Activated T-cell treated with anti-CD3 and anti-CD28 coated beads, Interleukin-2, amount 50 U/mL, for 4 hours (primary cell): ENCODE measurements at regions not wholly inside any gene's neighbourhood (a gene's known extent, or its start where the extent isn't known, plus 50 kb on each side); places are given as distances from the start of the nearest gene placed in this dataset.
"Not testable (repeated sequence)": the region's sequence is repeated elsewhere in the genome, so short reads cannot be mapped to it uniquely, and the experiment has no call there.

Experiments
- ATAC-seq, 2 donors: fragments of 200-7000 bp; cut with Tn5 transposase; one replicate each; pipeline ENCODE4 v1.10.0; 2021
- DNase-seq: peaks from one replicate; pipeline ENCODE4 v3.0.0-alpha.2; 2020
- H3K27me3 Mint-ChIP-seq: one replicate; pipeline ENCODE4 v1.8.0; 2021; ENCODE audit warnings: low read depth, mixed read lengths
- H3K36me3 Mint-ChIP-seq: one replicate; pipeline ENCODE4 v1.8.0; 2022; ENCODE audit warnings: mixed read lengths; ENCODE audit not compliant: insufficient read depth
- H3K4me1 Mint-ChIP-seq: one replicate; pipeline ENCODE4 v1.8.0; 2021; ENCODE audit warnings: low read depth, mixed read lengths
- H3K4me3 Mint-ChIP-seq: one replicate; pipeline ENCODE4 v1.8.0; 2021; ENCODE audit warnings: mild to moderate bottlenecking, moderate library complexity, mixed read lengths
- H3K9me3 Mint-ChIP-seq: one replicate; pipeline ENCODE4 v1.8.0; 2021; ENCODE audit warnings: mixed read lengths

DNA sequence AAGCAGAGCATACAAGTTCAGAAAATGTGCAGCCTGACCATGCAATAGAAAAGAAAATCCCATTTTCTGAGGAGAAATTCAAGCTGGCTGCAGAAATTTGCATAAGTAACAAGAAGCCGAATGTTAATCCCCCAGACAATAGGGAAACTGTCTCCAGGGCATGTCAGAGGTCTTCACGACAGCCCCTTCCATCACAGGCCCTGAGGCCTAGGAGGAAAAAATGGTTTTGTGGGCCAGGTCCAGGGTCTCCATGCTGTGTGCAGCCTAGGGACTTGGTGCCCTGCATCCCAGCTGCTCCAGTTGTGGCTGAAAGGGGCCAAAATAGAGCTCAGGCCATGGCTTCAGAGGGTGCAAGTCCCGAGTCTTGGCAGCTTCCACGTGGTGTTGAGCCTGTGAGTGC, 225.8 kb upstream of the MSX2 start:
- H3K4me3 Mint-ChIP-seq, ATAC-seq, H3K4me1 Mint-ChIP-seq, DNase-seq, H3K36me3 Mint-ChIP-seq, H3K27me3 Mint-ChIP-seq: not testable (repeated sequence)
- peaks cover 17% of the 10 kb centered on the region for H3K9me3 Mint-ChIP-seq

DNA sequence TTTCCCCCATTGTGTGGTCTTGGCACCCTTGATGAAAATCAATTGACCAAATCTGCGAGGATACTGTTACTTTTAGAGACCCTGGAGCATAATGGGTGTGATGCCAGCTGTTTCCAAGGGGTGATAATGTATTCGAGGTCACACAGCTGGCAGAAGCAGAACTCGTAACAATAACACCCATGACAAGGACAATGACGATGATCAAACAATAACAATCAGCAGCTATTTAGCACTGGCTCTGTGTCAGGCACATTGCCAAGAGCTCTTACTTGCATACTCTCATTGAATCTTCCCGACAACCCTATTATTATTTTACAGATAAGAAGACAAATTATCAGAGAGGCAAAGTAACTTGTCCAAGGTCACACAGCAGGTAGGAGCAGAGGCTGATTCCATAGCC, 223.7 kb upstream of the MSX2 start:
- no peak for ATAC-seq
- Mint-ChIP-seq H3K4me3 (no peak overlapping the region), H3K9me3 (peaks cover 27% of the 10 kb centered on the region), H3K4me1 (no peaks in the 10 kb centered on the region), H3K36me3 (no peaks in the 10 kb centered on the region), H3K27me3 (no peaks in the 10 kb centered on the region)
- DNase-seq = no peak

DNA sequence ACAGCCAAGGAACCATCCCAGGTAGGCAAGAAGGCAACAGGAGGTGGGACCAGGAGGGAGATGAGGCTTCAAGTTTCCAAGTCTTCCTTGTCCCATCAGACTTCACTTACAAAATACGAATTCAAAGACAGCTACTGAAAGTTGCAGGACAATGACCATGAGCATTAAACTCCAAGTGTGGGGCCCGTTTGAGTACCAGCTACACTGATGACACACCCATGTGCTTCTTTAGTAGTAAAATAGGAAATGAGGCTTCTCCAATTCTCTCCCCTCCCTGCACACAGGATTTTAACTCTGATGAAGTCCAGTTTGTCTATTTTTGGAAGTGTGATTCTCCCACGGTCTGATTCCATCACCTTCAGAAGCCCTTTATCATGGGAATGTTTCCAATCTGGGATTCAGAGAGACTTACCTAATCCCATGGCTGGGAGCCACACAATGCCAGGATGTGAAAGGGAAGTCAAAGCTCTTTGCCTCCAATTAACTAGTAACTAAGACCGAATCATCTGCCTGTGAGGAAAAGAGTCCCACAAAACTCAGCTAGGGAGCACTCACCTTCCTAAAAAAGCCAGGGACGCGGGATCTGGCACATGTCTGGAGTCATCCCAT, 222.8 kb upstream of the MSX2 start:
- no peaks in the 10 kb centered on the region for H3K4me1 Mint-ChIP-seq
- no peak for ATAC-seq
- H3K36me3 Mint-ChIP-seq = no peaks in the 10 kb centered on the region
- H3K4me3 Mint-ChIP-seq = no peak overlapping the region
- no peak for DNase-seq
- H3K9me3 Mint-ChIP-seq = peaks cover 27% of the 10 kb centered on the region
- H3K27me3 Mint-ChIP-seq = no peaks in the 10 kb centered on the region

DNA sequence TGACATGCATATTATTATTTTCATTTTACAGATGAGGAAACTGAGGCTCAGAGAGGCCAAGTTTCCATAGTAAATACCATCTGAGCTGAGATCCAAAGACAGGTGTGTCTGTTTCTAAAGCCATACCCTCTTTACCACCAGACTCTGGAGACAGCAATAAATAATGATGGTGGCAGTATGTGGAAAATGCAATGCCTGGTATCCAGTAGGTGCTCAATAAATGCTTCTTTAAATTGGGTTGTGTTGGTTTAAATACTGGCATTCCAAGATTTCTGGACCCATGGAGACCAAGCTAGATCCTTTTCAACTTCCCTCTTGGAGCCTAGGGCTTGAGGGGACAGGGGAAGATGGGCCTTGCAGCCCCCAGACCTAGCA, 221.3 kb upstream of the MSX2 start:
- H3K4me1 Mint-ChIP-seq = no peaks in the 10 kb centered on the region
- H3K27me3 Mint-ChIP-seq = no peaks in the 10 kb centered on the region
- DNase-seq = no peak
- H3K4me3 Mint-ChIP-seq = no peak overlapping the region
- H3K9me3 Mint-ChIP-seq = peaks cover 23% of the 10 kb centered on the region
- no peaks in the 10 kb centered on the region for H3K36me3 Mint-ChIP-seq
- ATAC-seq = no peak

DNA sequence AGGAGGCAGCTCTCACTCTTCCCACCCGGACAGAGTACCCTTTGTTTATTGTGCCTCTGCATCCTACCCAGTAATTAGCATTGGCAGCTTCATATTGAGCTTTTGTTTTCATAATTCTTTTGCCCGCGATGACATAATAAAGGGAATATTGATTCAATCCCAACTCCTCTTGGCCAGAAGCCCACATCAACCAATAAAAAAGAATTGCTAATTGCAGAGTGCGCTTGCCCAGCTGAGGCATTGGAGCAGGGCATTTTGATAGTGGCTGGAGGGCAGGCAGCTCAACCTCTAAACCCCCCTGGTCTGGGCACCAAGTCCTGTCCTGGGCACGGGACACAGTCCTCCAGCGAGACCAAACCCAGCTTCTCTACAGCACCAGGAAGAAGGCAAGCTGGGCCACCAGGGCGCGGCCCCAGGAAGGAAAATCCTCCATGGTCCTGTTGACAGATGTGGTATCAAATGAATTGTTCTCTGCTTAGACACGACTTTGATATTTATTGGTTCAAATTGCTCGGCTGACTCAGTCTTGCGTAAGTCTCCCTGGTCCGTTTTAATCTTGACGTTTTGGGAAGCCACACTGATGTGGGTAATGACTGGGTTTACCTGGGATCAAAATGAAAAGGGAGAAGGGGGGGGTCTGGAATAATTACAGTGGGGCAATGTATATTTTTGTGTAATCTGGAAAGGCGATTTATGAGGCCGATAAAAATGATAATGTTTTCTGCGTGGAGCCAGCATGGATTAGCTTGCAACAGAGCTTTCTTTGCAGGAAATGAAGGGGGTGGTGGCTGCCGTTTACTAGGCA, 220.7 kb upstream of the MSX2 start:
- H3K36me3 Mint-ChIP-seq = no peaks in the 10 kb centered on the region
- no peak overlapping the region for H3K4me3 Mint-ChIP-seq
- DNase-seq (no peak), ATAC-seq (no peak)
- H3K27me3 Mint-ChIP-seq = no peaks in the 10 kb centered on the region
- H3K9me3 Mint-ChIP-seq = peaks cover 20% of the 10 kb centered on the region
- no peaks in the 10 kb centered on the region for H3K4me1 Mint-ChIP-seq

DNA sequence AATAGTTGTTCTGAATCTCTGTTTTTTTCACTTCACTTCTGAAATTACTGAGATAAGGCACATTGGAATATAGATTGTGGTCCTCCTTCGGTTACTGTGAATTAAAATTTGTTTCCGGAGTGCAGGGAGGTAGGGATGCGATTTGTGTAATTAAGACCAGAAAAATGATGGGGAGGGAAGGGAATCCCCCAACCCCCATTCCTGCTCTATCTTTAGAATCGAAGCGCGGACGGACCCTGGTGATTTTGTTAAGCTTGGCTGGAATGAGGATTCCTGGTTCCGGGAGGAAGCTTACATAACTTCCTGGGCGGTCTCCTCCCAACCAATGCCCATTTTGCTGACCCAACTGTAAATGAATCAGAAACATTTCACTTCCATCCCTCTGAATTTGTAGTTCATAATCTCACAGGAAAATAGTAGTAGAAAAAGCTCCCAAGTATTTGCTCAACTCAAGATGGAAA, 220.1 kb upstream of the MSX2 start:
- DNase-seq (no peak), ATAC-seq (no peak)
- Mint-ChIP-seq H3K9me3 (peaks cover 20% of the 10 kb centered on the region), H3K4me1 (no peaks in the 10 kb centered on the region), H3K4me3 (no peak overlapping the region), H3K27me3 (no peaks in the 10 kb centered on the region), H3K36me3 (no peaks in the 10 kb centered on the region)

DNA sequence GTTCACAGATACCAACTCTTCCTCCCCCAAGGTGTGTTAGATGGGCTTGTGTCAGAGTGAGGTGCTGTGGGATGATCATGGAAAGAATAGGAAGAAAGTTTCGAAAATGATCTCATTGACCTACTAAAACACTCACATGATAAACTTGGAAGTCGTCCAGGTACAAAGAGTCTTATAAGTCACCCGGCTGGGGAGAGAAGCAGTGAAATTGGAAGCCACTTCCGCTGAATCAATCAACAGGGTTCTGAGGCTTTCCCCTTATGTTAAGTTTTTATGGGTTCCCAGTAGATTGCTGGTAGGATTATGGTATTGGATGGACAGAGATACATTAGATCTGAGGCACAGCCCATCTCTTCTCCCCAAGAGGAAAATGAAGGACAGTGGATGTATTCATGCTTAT, 218.8 kb upstream of the MSX2 start:
- Mint-ChIP-seq H3K9me3 (peaks cover 13% of the 10 kb centered on the region), H3K4me3 (no peak overlapping the region), H3K27me3 (no peaks in the 10 kb centered on the region), H3K36me3 (no peaks in the 10 kb centered on the region), H3K4me1 (no peaks in the 10 kb centered on the region)
- no peak for ATAC-seq
- DNase-seq = no peak

DNA sequence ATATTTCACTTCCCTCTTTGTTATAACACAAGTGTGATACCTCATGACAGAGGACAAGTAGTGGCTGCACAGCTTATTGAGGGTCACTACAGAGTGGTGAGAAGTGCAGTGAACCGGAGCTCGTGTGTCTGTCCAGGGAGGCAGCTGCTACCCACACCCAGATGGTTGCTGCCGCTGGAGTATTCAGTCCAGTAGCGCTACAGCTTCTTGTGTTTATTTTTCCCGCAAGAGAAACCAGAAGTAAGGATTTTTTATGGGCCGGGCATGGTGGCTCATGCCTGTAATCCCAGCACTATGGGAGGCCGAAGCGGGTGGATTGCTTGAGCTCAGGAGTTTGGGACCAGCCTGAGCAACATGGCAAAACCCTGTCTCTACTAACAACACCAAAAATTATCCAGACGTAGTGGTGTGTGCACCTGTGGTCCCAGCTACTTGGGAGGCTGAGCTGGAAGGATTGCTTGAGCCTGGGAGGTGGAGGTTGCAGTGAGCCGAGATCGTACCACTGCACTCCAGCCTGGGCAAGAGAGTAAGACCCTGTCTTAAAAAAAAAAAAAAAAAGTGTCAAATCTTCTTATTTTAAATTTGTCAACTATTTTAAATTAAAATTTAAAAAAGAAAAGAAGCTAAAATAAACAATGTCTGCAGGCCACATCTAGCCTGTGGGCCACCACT, 213.5 kb upstream of the MSX2 start:
- not testable (repeated sequence) for ATAC-seq, H3K9me3 Mint-ChIP-seq, H3K4me3 Mint-ChIP-seq, H3K36me3 Mint-ChIP-seq, H3K27me3 Mint-ChIP-seq, DNase-seq, H3K4me1 Mint-ChIP-seq

DNA sequence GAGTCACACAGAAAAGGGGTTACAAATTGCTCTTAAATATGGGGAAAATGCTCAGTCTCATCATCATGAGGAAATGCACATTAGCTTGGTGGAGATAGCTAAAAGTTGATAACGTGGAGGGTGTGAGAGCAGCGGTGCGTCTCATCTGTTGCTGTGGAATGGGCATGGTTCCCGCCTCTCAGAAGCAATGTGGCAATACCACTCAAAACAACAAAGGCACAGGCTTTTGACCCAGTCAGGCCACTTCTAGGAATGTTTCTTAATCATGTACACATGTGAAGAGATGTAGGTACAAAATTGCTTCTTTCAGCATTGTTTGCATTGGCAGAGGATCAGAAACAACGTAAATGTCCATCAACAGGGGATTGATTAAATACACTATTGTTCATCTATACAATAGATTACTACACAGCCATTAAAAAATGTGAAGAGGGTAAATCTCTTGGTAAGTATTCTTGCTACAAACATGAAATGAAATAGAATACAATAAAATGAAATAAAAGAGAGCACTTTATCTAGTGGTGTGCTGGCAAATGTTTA, 212.6 kb upstream of the MSX2 start:
- no peak for ATAC-seq
- no peaks in the 10 kb centered on the region for H3K36me3 Mint-ChIP-seq
- DNase-seq = no peak
- no peaks in the 10 kb centered on the region for H3K4me1 Mint-ChIP-seq
- no peaks in the 10 kb centered on the region for H3K27me3 Mint-ChIP-seq
- peaks cover 2% of the 10 kb centered on the region for H3K9me3 Mint-ChIP-seq
- no peak overlapping the region for H3K4me3 Mint-ChIP-seq

DNA sequence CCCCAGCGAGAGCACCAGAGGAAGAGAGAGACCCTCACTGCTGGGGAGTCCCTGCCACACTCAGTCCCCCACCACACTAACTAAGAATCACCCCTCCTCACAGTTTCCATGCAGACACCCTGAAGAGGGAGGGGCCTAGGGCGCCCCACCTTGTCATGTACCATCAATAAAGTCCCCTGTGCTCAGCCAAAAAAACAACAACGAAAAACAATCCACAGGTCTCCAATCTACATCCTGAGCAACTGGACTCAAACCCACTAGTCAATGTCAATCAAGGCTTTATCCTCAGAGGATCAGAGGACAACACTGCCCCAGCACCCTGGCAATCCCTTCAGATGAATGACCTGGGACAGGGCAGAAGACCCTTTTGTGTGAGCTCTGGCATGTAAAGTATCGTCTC, 210.1 kb upstream of the MSX2 start:
- no peaks in the 10 kb centered on the region for H3K4me1 Mint-ChIP-seq
- H3K27me3 Mint-ChIP-seq = no peaks in the 10 kb centered on the region
- no peak for DNase-seq
- ATAC-seq = no peak
- H3K36me3 Mint-ChIP-seq = no peaks in the 10 kb centered on the region
- H3K9me3 Mint-ChIP-seq = peaks cover 3% of the 10 kb centered on the region
- no peak overlapping the region for H3K4me3 Mint-ChIP-seq

DNA sequence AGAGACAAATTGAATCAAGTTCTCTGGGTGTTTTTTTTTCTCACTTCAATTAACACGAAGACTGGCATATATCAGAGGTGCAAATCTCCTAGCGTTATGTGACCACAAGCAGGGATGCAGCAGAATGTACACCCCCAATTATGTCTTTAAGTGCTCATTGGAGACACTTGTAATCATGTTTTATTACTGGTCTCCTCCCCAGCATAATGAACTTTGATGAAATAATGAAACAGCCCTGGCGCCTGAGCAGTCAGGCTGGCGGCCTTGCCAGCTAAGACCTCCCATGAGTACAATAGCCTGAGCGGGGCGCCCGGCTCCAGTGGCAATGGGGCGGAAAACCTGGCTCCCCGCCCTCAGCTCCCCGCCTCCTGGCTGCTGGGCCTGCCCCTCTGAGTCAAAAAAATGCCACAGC, 209.4 kb upstream of the MSX2 start:
- no peak for ATAC-seq

DNA sequence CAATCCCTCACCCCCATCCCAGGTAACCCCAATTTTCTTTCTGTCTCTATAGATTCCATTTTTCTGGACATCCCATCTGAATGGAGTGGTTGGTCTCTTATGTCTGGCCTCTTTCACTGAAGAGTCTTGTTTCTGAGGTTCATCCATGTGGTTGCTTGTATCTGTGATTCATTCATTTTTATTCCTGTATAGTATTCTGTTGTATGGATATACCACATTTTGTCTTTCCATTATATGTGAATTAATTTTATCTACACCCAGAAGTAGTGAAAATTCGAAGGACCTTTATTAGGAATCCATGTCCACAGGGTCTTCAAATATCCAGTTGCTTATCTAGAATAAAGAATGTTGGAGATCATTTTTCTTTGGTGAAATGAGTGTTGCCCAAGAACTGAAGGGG, 207.6 kb upstream of the MSX2 start:
- no peaks in the 10 kb centered on the region for H3K36me3 Mint-ChIP-seq

More for the DNA sequence above, 209.4 kb upstream of the MSX2 start:
- Mint-ChIP-seq H3K4me1 (no peaks in the 10 kb centered on the region), H3K9me3 (peaks cover 3% of the 10 kb centered on the region), H3K27me3 (no peaks in the 10 kb centered on the region), H3K4me3 (no peak overlapping the region), H3K36me3 (no peaks in the 10 kb centered on the region)
- DNase-seq = no peak

DNA sequence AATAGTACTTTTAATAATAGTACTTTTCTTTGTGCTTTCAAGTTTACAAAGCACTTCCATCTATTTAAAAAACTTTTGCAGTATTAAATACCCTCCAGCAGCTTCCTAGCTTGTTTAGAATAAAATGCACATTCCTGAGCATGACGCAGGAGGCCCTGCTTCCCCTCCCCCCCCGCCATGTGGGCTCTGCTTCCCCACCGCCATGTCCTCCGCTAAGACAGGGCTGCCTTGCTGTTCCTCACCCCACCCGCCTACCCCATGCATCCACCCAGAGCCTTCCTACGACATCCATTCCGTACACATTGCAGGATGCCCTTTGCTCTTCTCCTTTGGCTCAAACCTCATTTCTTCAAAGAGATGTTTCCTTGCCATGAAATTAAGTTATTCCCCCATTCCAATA, 205.9 kb upstream of the MSX2 start:
- H3K4me3 Mint-ChIP-seq = no peak overlapping the region
- ATAC-seq (no peak), DNase-seq (no peak)
- no peaks in the 10 kb centered on the region for H3K36me3 Mint-ChIP-seq
- H3K27me3 Mint-ChIP-seq = no peaks in the 10 kb centered on the region
- peaks cover 3% of the 10 kb centered on the region for H3K9me3 Mint-ChIP-seq
- H3K4me1 Mint-ChIP-seq = no peaks in the 10 kb centered on the region

More for the DNA sequence above, 207.6 kb upstream of the MSX2 start:
- DNase-seq (no peak), ATAC-seq (no peak)
- H3K9me3 Mint-ChIP-seq = peaks cover 3% of the 10 kb centered on the region
- no peak overlapping the region for H3K4me3 Mint-ChIP-seq
- no peaks in the 10 kb centered on the region for H3K4me1 Mint-ChIP-seq
- no peaks in the 10 kb centered on the region for H3K27me3 Mint-ChIP-seq

DNA sequence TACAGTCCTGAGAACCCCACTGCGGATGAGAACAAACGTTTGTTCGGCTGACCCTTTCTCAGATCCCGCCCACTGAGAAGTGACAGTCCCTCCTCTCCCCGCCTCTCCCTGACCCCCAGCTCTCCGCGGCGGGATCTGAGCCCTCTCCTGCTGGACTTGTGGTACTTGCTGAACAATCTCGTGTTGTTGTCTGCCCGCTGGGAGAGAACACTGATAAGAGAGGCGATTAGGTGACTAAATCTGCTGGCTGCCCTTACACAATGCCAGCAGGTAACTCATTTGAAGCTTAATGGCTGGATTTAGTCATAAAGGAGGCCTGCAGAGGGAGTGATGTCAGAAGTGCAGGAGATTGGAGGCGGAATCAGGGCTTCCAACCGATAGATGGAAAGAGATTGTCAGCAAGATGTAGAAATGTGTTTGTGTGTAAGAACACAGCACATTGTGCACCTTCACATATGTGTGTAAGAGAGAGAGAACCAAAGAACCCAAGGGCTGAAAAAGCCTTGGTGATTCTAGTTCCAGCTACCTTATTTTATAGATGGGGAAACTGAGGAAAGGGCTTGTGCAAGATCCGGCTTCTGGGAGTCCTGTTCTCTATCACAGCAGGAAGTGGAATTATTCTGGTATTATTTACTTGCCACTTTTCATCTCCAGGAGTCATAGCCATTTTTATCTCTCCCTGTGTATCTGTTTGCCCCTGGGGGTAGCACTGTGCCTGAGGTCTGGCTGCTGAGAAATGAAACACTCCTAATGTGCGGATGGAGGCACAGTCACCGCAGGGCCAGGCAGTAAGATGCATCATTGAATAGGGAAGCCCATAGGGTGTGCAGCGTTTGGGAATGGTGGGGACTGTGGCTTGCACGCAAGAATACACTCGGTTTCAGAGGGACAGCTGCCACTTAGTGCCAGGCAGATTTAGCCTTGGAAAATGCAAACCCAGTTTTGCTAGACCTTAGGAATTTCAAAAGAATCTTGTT, 203.7 kb upstream of the MSX2 start:
- H3K4me1 Mint-ChIP-seq = no peaks in the 10 kb centered on the region
- ATAC-seq = no peak
- H3K27me3 Mint-ChIP-seq = no peaks in the 10 kb centered on the region
- no peaks in the 10 kb centered on the region for H3K36me3 Mint-ChIP-seq
- no peak for DNase-seq
- H3K4me3 Mint-ChIP-seq = no peak overlapping the region
- H3K9me3 Mint-ChIP-seq = peaks cover 3% of the 10 kb centered on the region
